Left ventricle myocardium inferior (tissue), 1 donor: ENCODE measurements at regions not wholly inside any gene's neighbourhood (a gene's known extent, or its start where the extent isn't known, plus 50 kb on each side); places are given as distances from the start of the nearest gene placed in this dataset.

Experiments
- DNase-seq: peaks from one replicate; pipeline ENCODE4 v3.0.0-alpha.2; 2020
- H3K27ac ChIP-seq: fragments of 200-600 bp; replicated peaks from 2 replicates; pipeline ENCODE4 v1.8.0; 2021
- H3K27me3 ChIP-seq: fragments of 200-600 bp; 2 replicates; pipeline ENCODE4 v1.8.0; 2021; ENCODE audit warnings: low read depth
- H3K36me3 ChIP-seq: fragments of 200-600 bp; 2 replicates; pipeline ENCODE4 v1.8.0; 2021
- H3K4me1 ChIP-seq: fragments of 200-600 bp; 2 replicates; pipeline ENCODE4 v1.8.0; 2021
- H3K4me3 ChIP-seq: fragments of 200-600 bp; 2 replicates; pipeline ENCODE4 v1.8.0; 2021; ENCODE audit warnings: mild to moderate bottlenecking, moderate library complexity
- H3K9me3 ChIP-seq: fragments of 200-600 bp; replicated peaks from 2 replicates; pipeline ENCODE4 v1.8.0; 2021
- CTCF ChIP-seq: fragments of 200-600 bp; IDR thresholded peaks from 2 replicates; pipeline ENCODE4 v1.8.0; 2021; ENCODE audit warnings: antibody characterized with exemption, mild to moderate bottlenecking, borderline replicate concordance
- intact Hi-C: fragments of 100-400 bp; cut with micrococcal nuclease; formaldehyde crosslinking; loops from one replicate; pipeline ENCODE4 v1.11.0; 2022
- donor health status: DM: no; HTN: yes; CAD: no; lungs with severe emphysema.

- no peak for TF ChIP-seq CTCF
Measured at GRCh38 chr16:26664086-26664485, 402.6 kb upstream of the C16orf82 start.

GRCh38 chr16:26665166-26665939 is 401.4 kb upstream of the C16orf82 start:
- intact Hi-C loops, result no loop called here
- no peak overlapping the region for H3K27ac ChIP-seq
- no peaks in the 10 kb centered on the region for H3K4me1 ChIP-seq
- no peak for DNase-seq
- H3K27me3 ChIP-seq, result peaks cover 36% of the 10 kb centered on the region
- H3K4me3 ChIP-seq, result no peak overlapping the region
- no peak for TF ChIP-seq CTCF
- H3K9me3 ChIP-seq, result peaks cover 1% of the 10 kb centered on the region
- no peaks in the 10 kb centered on the region for H3K36me3 ChIP-seq

More at GRCh38 chr16:26664086-26664485, 402.6 kb upstream of the C16orf82 start:
- Histone ChIP-seq H3K9me3 (no peaks in the 10 kb centered on the region), H3K27ac (no peak overlapping the region), H3K4me3 (no peak overlapping the region), H3K36me3 (no peaks in the 10 kb centered on the region), H3K4me1 (no peaks in the 10 kb centered on the region), H3K27me3 (peaks cover 36% of the 10 kb centered on the region)
- intact Hi-C loops, result no loop called here
- no peak for DNase-seq

GRCh38 chr16:26666486-26666885 is 400.2 kb upstream of the C16orf82 start:
- no peak for DNase-seq
- no peaks in the 10 kb centered on the region for H3K36me3 ChIP-seq
- no peak for TF ChIP-seq CTCF
- no peak overlapping the region for H3K4me3 ChIP-seq
- peaks cover 36% of the 10 kb centered on the region for H3K27me3 ChIP-seq
- H3K27ac ChIP-seq, result no peak overlapping the region
- H3K4me1 ChIP-seq, result no peaks in the 10 kb centered on the region
- H3K9me3 ChIP-seq, result peaks cover 7% of the 10 kb centered on the region
- intact Hi-C loops, result no loop called here

- no peak for TF ChIP-seq CTCF
- H3K9me3 ChIP-seq, result peaks cover 7% of the 10 kb centered on the region
- H3K27ac ChIP-seq, result no peak overlapping the region
- no peaks in the 10 kb centered on the region for H3K4me1 ChIP-seq
- no peak overlapping the region for H3K4me3 ChIP-seq
- H3K27me3 ChIP-seq, result peaks cover 36% of the 10 kb centered on the region
- DNase-seq, result no peak
- no peaks in the 10 kb centered on the region for H3K36me3 ChIP-seq
- intact Hi-C loops, result no loop called here
Measured at GRCh38 chr16:26667307-26667706, 399.4 kb upstream of the C16orf82 start.

GRCh38 chr16:26668026-26668425 is 398.7 kb upstream of the C16orf82 start:
- intact Hi-C loops, result no loop called here
- TF ChIP-seq CTCF, result no peak
- DNase-seq, result no peak

More at GRCh38 chr16:26668026-26668425, 398.7 kb upstream of the C16orf82 start:
- H3K4me1 ChIP-seq, result no peaks in the 10 kb centered on the region
- H3K27ac ChIP-seq, result no peak overlapping the region
- H3K36me3 ChIP-seq, result no peaks in the 10 kb centered on the region
- H3K27me3 ChIP-seq, result peaks cover 36% of the 10 kb centered on the region
- peaks cover 7% of the 10 kb centered on the region for H3K9me3 ChIP-seq
- H3K4me3 ChIP-seq, result no peak overlapping the region
